Stomach (tissue), 8 donors: ENCODE measurements at regions not wholly inside any gene's neighbourhood (a gene's known extent, or its start where the extent isn't known, plus 50 kb on each side); places are given as distances from the start of the nearest gene placed in this dataset.

Source experiments
- DNase-seq, 2 donors: peaks; one replicate each; pipeline versions ENCODE4 v3.0.0 to v3.0.0-alpha.2; 2013 to 2019
- H3K27ac ChIP-seq, 5 donors: fragments of 200-600 bp in 4 of 5; sonication (generic) in 4 of 5; one replicate each; pipeline ENCODE4 v1.5.1; 2013 to 2019; ENCODE audit warnings: mild to moderate bottlenecking in 1 of 5, moderate library complexity in 1 of 5
- H3K27me3 ChIP-seq, 3 donors: fragments of 200-600 bp; sonication (generic); one replicate each; pipeline ENCODE4 v1.5.1; 2017 to 2019; ENCODE audit warnings: mixed run types in 1 of 3
- H3K36me3 ChIP-seq, 4 donors: fragments of 200-600 bp; sonication (generic); 1 replicate in 3 of 4; 2 replicates in 1 of 4; pipeline ENCODE4 v1.5.1; 2016 to 2019
- H3K4me1 ChIP-seq, 4 donors: fragments of 200-600 bp; sonication (generic); one replicate each; pipeline ENCODE4 v1.5.1; 2016 to 2019
- H3K4me3 ChIP-seq, 4 donors: fragments of 200-600 bp; sonication (generic) in 3 of 4; one replicate each; pipeline ENCODE4 v1.5.1; 2016 to 2019; ENCODE audit warnings: mild to moderate bottlenecking in 1 of 4
- H3K9me3 ChIP-seq, 4 donors: fragments of 200-600 bp; sonication (generic); one replicate each; pipeline ENCODE4 v1.5.1; 2016 to 2019
- CTCF ChIP-seq, 7 experiments: fragments of 450-650 bp in 4 of 7; fragments of 200-600 bp in 3 of 7; sonication (generic) in 3 of 7; IDR thresholded peaks; one replicate each; pipeline ENCODE4 v1.5.1; 2016 to 2019; ENCODE audit warnings: antibody characterized with exemption in 7 of 7, control low read depth in 2 of 7, mild to moderate bottlenecking in 1 of 7
- EP300 ChIP-seq: sonication (generic); formaldehyde crosslinking; IDR thresholded peaks from one replicate; pipeline ENCODE4 v1.6.1; 2017; ENCODE audit warnings: antibody characterized with exemption
- POLR2A ChIP-seq, 4 donors: fragments of 450-650 bp; IDR thresholded peaks; one replicate each; pipeline ENCODE4 v1.6.1; 2016; ENCODE audit warnings: antibody characterized with exemption in 4 of 4, control low read depth in 2 of 4, mild to moderate bottlenecking in 1 of 4, moderate library complexity in 1 of 4
- POLR2AphosphoS5 ChIP-seq, 3 donors: sonication (generic); formaldehyde crosslinking; IDR thresholded peaks; one replicate each; pipeline ENCODE4 v1.6.1; 2016; ENCODE audit warnings: antibody characterized with exemption in 3 of 3
- WGBS, 5 donors: extraction: QIAGEN DNeasy Blood & Tissue Kit in 3 of 5; methylation state at CpG; one replicate each; pipeline versions ENCODE4 v1.1.5 to v1.1.7; 2013 to 2018; 5-methylcytosine and 5-hydroxymethylcytosine counted together
- intact Hi-C: fragments of 100-400 bp; cut with DNase I; formaldehyde crosslinking; loops from one replicate; pipeline ENCODE4 v1.15.1; 2023; ENCODE audit warnings: low total_unique reads
- donor health status: healthy with polysubstance abuse.
- donor health status: Bipolar disorder and iron deficiency.
- donor health status: healthy.

- H3K27me3 ChIP-seq = no peaks in the 10 kb centered on the region
- TF ChIP-seq POLR2A (IDR thresholded peaks at IDR 0.05) = no peak
- H3K4me1 ChIP-seq = no peaks in the 10 kb centered on the region
- H3K9me3 ChIP-seq = no peaks in the 10 kb centered on the region
- DNase-seq = no peak
- no peak overlapping the region for H3K4me3 ChIP-seq
- H3K27ac ChIP-seq = no peak overlapping the region
- intact Hi-C loops = no loop called here
- H3K36me3 ChIP-seq = no peaks in the 10 kb centered on the region
These were observed 56.6 kb upstream of the LIN7C start for GRCh38 chr11:27563201-27563600.

- 83 to 95% (median 89%) methylated on average over 3 of the region's 3 CpGs for WGBS, 5 donors
- no peak for DNase-seq
- intact Hi-C loops = no loop called here
- no peak for TF ChIP-seq CTCF (IDR thresholded peaks at IDR 0.05)
- TF ChIP-seq EP300 = no peak
- TF ChIP-seq POLR2AphosphoS5 (IDR thresholded peaks at IDR 0.05) = no peak
- TF ChIP-seq POLR2A (IDR thresholded peaks at IDR 0.05) = no peak
- Histone ChIP-seq H3K4me3 (no peak overlapping the region), H3K27me3 (no peaks in the 10 kb centered on the region), H3K9me3 (no peaks in the 10 kb centered on the region), H3K4me1 (no peaks in the 10 kb centered on the region), H3K27ac (no peak overlapping the region), H3K36me3 (no peaks in the 10 kb centered on the region)
These were observed 51.8 kb upstream of the LIN7C start for GRCh38 chr11:27558401-27558800.

DNA sequence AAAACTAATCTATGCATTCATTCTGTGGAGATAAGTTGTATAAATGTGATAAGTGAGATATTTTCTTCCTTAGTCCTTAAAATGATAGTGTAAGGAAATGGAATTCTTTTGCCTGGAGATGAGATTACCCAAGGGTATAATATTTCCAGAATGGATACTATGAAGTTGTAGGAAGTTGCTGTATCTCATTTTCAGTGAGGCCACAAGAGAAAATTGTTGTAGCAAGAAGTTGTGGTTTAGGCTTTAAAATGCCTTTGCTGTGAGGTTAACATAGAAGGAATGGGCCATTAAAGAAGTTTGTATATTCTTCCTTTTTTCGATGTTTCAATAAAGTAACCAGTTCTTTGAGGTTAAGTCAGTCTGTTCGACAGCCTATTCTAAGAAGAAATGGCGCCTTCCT is 50.7 kb upstream of the LIN7C start:
- H3K36me3 ChIP-seq = no peaks in the 10 kb centered on the region
- H3K4me3 ChIP-seq = no peak overlapping the region
- no peaks in the 10 kb centered on the region for H3K27me3 ChIP-seq
- H3K9me3 ChIP-seq = no peaks in the 10 kb centered on the region
- TF ChIP-seq CTCF (IDR thresholded peaks at IDR 0.05) (no peak), POLR2AphosphoS5 (IDR thresholded peaks at IDR 0.05) (no peak), EP300 (no peak), POLR2A (IDR thresholded peaks at IDR 0.05) (no peak)
- H3K4me1 ChIP-seq = no peaks in the 10 kb centered on the region
- no peak for DNase-seq
- H3K27ac ChIP-seq = no peak overlapping the region
- WGBS, 5 donors = 79 to 92% (median 87%) methylated on average over 3 of the region's 3 CpGs
- intact Hi-C loops = no loop called here
